Activated T-cell treated with anti-CD3 and anti-CD28 coated beads, Interleukin-2, amount 50 U/mL, for 24 hours (primary cell): ENCODE measurements at regions not wholly inside any gene's neighbourhood (a gene's known extent, or its start where the extent isn't known, plus 50 kb on each side); places are given as distances from the start of the nearest gene placed in this dataset.

Experiments used
- DNase-seq: peaks from one replicate; pipeline ENCODE4 v3.0.0-alpha.2; 2020
- H3K27ac Mint-ChIP-seq: 2 replicates; pipeline ENCODE4 v1.8.0; 2020; ENCODE audit warnings: mild to moderate bottlenecking, mixed read lengths
- H3K27me3 Mint-ChIP-seq: 2 replicates; pipeline ENCODE4 v1.8.0; 2020; ENCODE audit warnings: mixed read lengths
- H3K36me3 Mint-ChIP-seq: 2 replicates; pipeline ENCODE4 v1.8.0; 2020; ENCODE audit warnings: low read depth, mixed read lengths
- H3K4me1 Mint-ChIP-seq: 2 replicates; pipeline ENCODE4 v1.8.0; 2020; ENCODE audit warnings: low read depth, mixed read lengths
- H3K4me3 Mint-ChIP-seq: 2 replicates; pipeline ENCODE4 v1.8.0; 2020; ENCODE audit warnings: mild to moderate bottlenecking, moderate library complexity, mixed read lengths
- H3K9me3 Mint-ChIP-seq: 2 replicates; pipeline ENCODE4 v1.8.0; 2020; ENCODE audit warnings: mixed read lengths

- Mint-ChIP-seq H3K27me3 (peaks cover 28% of the 10 kb centered on the region), H3K36me3 (no peaks in the 10 kb centered on the region), H3K9me3 (no peaks in the 10 kb centered on the region), H3K4me3 (no peak overlapping the region), H3K27ac (no peak overlapping the region), H3K4me1 (no peaks in the 10 kb centered on the region)
- DNase-seq = no peak
These were observed 131.3 kb upstream of the KCNMB2 start for GRCh38 chr3:178404961-178405360.

GRCh38 chr3:178405531-178405930, 130.7 kb upstream of the KCNMB2 start:
- Mint-ChIP-seq H3K27ac (no peak overlapping the region), H3K9me3 (no peaks in the 10 kb centered on the region), H3K36me3 (no peaks in the 10 kb centered on the region), H3K4me3 (no peak overlapping the region), H3K4me1 (no peaks in the 10 kb centered on the region), H3K27me3 (peaks cover 32% of the 10 kb centered on the region)
- DNase-seq = no peak

- Mint-ChIP-seq H3K9me3 (no peaks in the 10 kb centered on the region), H3K27ac (no peak overlapping the region)
- no peak for DNase-seq
These were observed 130.0 kb upstream of the KCNMB2 start for GRCh38 chr3:178406206-178406605.

GRCh38 chr3:178415384-178415783, 120.9 kb upstream of the KCNMB2 start:
- DNase-seq = no peak
- Mint-ChIP-seq H3K4me3 (no peak overlapping the region), H3K27ac (no peak overlapping the region), H3K9me3 (no peaks in the 10 kb centered on the region), H3K27me3 (peaks cover 21% of the 10 kb centered on the region), H3K4me1 (peaks cover 2% of the 10 kb centered on the region), H3K36me3 (no peaks in the 10 kb centered on the region)

More at GRCh38 chr3:178406206-178406605, 130.0 kb upstream of the KCNMB2 start:
- no peaks in the 10 kb centered on the region for H3K36me3 Mint-ChIP-seq
- H3K4me3 Mint-ChIP-seq = no peak overlapping the region
- H3K4me1 Mint-ChIP-seq = no peaks in the 10 kb centered on the region
- H3K27me3 Mint-ChIP-seq = peaks cover 35% of the 10 kb centered on the region

GRCh38 chr3:178417736-178418135, 118.5 kb upstream of the KCNMB2 start:
- H3K27ac Mint-ChIP-seq = no peak overlapping the region
- DNase-seq = no peak
- H3K27me3 Mint-ChIP-seq = peaks cover 10% of the 10 kb centered on the region
- H3K4me1 Mint-ChIP-seq = peaks cover 2% of the 10 kb centered on the region
- H3K4me3 Mint-ChIP-seq = no peak overlapping the region
- H3K9me3 Mint-ChIP-seq = no peaks in the 10 kb centered on the region
- H3K36me3 Mint-ChIP-seq = no peaks in the 10 kb centered on the region

GRCh38 chr3:178419071-178419470, 117.2 kb upstream of the KCNMB2 start:
- Mint-ChIP-seq H3K4me3 (no peak overlapping the region), H3K9me3 (no peaks in the 10 kb centered on the region), H3K27me3 (no peaks in the 10 kb centered on the region), H3K4me1 (peaks cover 2% of the 10 kb centered on the region), H3K36me3 (no peaks in the 10 kb centered on the region), H3K27ac (no peak overlapping the region)
- DNase-seq = no peak

GRCh38 chr3:178420033-178420432, 116.2 kb upstream of the KCNMB2 start:
- Mint-ChIP-seq H3K27ac (no peak overlapping the region), H3K9me3 (no peaks in the 10 kb centered on the region), H3K4me3 (no peak overlapping the region), H3K27me3 (no peaks in the 10 kb centered on the region), H3K36me3 (no peaks in the 10 kb centered on the region), H3K4me1 (peaks cover 2% of the 10 kb centered on the region)
- no peak for DNase-seq

GRCh38 chr3:178421069-178421468, 115.2 kb upstream of the KCNMB2 start:
- Mint-ChIP-seq H3K4me3 (no peak overlapping the region), H3K9me3 (no peaks in the 10 kb centered on the region), H3K36me3 (no peaks in the 10 kb centered on the region), H3K27ac (no peak overlapping the region), H3K27me3 (peaks cover 3% of the 10 kb centered on the region), H3K4me1 (peaks cover 2% of the 10 kb centered on the region)
- DNase-seq = no peak

- DNase-seq = no peak
- Mint-ChIP-seq H3K4me1 (peaks cover 2% of the 10 kb centered on the region), H3K27ac (no peak overlapping the region), H3K27me3 (peaks cover 11% of the 10 kb centered on the region), H3K9me3 (no peaks in the 10 kb centered on the region), H3K4me3 (no peak overlapping the region), H3K36me3 (no peaks in the 10 kb centered on the region)
These were observed 113.8 kb upstream of the KCNMB2 start for GRCh38 chr3:178422406-178422805.

GRCh38 chr3:178428037-178428436, 108.2 kb upstream of the KCNMB2 start:
- H3K4me3 Mint-ChIP-seq = no peak overlapping the region
- H3K27me3 Mint-ChIP-seq = peaks cover 18% of the 10 kb centered on the region
- DNase-seq = no peak
- H3K27ac Mint-ChIP-seq = no peak overlapping the region
- H3K9me3 Mint-ChIP-seq = no peaks in the 10 kb centered on the region
- no peaks in the 10 kb centered on the region for H3K4me1 Mint-ChIP-seq
- no peaks in the 10 kb centered on the region for H3K36me3 Mint-ChIP-seq

- Mint-ChIP-seq H3K36me3 (no peaks in the 10 kb centered on the region), H3K4me1 (no peaks in the 10 kb centered on the region), H3K9me3 (no peaks in the 10 kb centered on the region), H3K27me3 (peaks cover 3% of the 10 kb centered on the region), H3K27ac (no peak overlapping the region), H3K4me3 (no peak overlapping the region)
- no peak for DNase-seq
These were observed 101.9 kb upstream of the KCNMB2 start for GRCh38 chr3:178434206-178434805.

- H3K27ac Mint-ChIP-seq = no peak overlapping the region
- H3K4me3 Mint-ChIP-seq = no peak overlapping the region
- no peaks in the 10 kb centered on the region for H3K4me1 Mint-ChIP-seq
- no peaks in the 10 kb centered on the region for H3K9me3 Mint-ChIP-seq
- peaks cover 3% of the 10 kb centered on the region for H3K27me3 Mint-ChIP-seq
- H3K36me3 Mint-ChIP-seq = no peaks in the 10 kb centered on the region
- no peak for DNase-seq
These were observed 100.7 kb upstream of the KCNMB2 start for GRCh38 chr3:178435575-178435974.

- no peaks in the 10 kb centered on the region for H3K36me3 Mint-ChIP-seq
- DNase-seq = no peak
- H3K9me3 Mint-ChIP-seq = no peaks in the 10 kb centered on the region
These were observed 99.5 kb upstream of the KCNMB2 start for GRCh38 chr3:178436773-178437172.

GRCh38 chr3:178437236-178437635, 99.0 kb upstream of the KCNMB2 start:
- no peaks in the 10 kb centered on the region for H3K9me3 Mint-ChIP-seq
- DNase-seq = no peak
- no peaks in the 10 kb centered on the region for H3K36me3 Mint-ChIP-seq
- no peak overlapping the region for H3K4me3 Mint-ChIP-seq
- H3K27me3 Mint-ChIP-seq = no peaks in the 10 kb centered on the region
- H3K27ac Mint-ChIP-seq = no peak overlapping the region
- H3K4me1 Mint-ChIP-seq = no peaks in the 10 kb centered on the region

More at GRCh38 chr3:178436773-178437172, 99.5 kb upstream of the KCNMB2 start:
- Mint-ChIP-seq H3K27ac (no peak overlapping the region), H3K27me3 (peaks cover 3% of the 10 kb centered on the region), H3K4me1 (no peaks in the 10 kb centered on the region), H3K4me3 (no peak overlapping the region)

GRCh38 chr3:178439504-178439903, 96.7 kb upstream of the KCNMB2 start:
- H3K9me3 Mint-ChIP-seq = no peaks in the 10 kb centered on the region
- H3K36me3 Mint-ChIP-seq = no peaks in the 10 kb centered on the region
- H3K27me3 Mint-ChIP-seq = no peaks in the 10 kb centered on the region
- no peak for DNase-seq
- no peak overlapping the region for H3K27ac Mint-ChIP-seq
- H3K4me3 Mint-ChIP-seq = no peak overlapping the region
- no peaks in the 10 kb centered on the region for H3K4me1 Mint-ChIP-seq

GRCh38 chr3:178440043-178440442, 96.2 kb upstream of the KCNMB2 start:
- no peak for DNase-seq
- H3K9me3 Mint-ChIP-seq = no peaks in the 10 kb centered on the region
- H3K4me1 Mint-ChIP-seq = no peaks in the 10 kb centered on the region
- no peaks in the 10 kb centered on the region for H3K36me3 Mint-ChIP-seq
- no peak overlapping the region for H3K27ac Mint-ChIP-seq
- H3K4me3 Mint-ChIP-seq = no peak overlapping the region
- no peaks in the 10 kb centered on the region for H3K27me3 Mint-ChIP-seq
